RWPE1 (cell line): ENCODE measurements at regions not wholly inside any gene's neighbourhood (a gene's known extent, or its start where the extent isn't known, plus 50 kb on each side); places are given as distances from the start of the nearest gene placed in this dataset.

Experiments
- CTCF ChIA-PET: fragments of 350-600 bp; sonication (Branson Sonifier 250); formaldehyde crosslinking; extraction: SDS; loops from one replicate; lab custom pipeline; 2021; lab: Yijun Ruan, JAX
- POLR2A ChIA-PET: fragments of 400-600 bp; formaldehyde crosslinking; extraction: SDS; loops from one replicate; lab custom pipeline; 2020; ENCODE audit warnings: antibody characterized with exemption; ENCODE audit not compliant: low non-redundant PET; lab: Yijun Ruan, JAX
- DNase-seq: peaks from one replicate; pipeline ENCODE4 v3.0.0; 2012; ENCODE audit warnings: low spot score
- H3K27ac ChIP-seq: fragments of 450-650 bp; 2 replicates; pipeline ENCODE4 v1.5.1; 2017
- TF ChIP-seq, protein P1 (sequence below): fragments of 450-650 bp; conservative IDR thresholded peaks from 2 replicates; pipeline ENCODE4 v1.5.1; 2017; ENCODE audit warnings: low read depth, mild to moderate bottlenecking

DNA sequence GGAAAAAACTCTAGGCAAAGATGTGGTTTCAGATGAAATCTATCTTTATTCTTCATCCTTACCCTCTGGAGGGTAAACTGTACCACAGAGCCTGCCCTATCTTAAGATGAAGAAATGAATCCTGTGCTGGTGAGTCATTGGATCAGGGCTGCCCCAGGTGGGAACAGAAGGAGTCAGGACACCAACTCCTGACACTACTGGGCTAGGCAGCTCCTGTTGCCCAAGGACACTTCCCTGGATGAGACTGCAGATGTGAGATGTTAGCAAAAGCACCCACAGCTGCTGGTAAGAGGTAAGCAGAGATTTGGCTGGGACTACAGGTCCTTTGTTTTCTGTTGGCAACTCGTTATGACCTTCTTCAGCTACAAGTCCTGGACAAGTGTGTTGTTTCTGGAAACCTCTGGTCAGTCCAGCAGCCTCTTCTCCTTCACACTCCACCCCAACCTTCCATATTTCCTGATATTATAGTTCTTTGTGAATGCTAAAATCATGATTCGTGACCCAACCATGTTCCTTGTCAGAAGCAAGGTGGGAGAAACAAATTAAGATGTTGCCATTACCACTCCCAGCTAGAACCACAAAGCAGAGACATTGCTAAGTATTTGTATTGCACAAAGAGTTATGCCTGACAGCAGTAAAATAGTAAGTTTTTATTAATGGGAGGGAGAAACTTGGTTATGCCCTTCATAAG lies 104.2 kb upstream of the TGFBR2 start:
- no peak overlapping the region for H3K27ac ChIP-seq
- ChIA-PET POLR2A (no interaction called here), CTCF (interaction anchor here (0.5 kb wide), 1 partner anchor 263 kb away, joined by 4 read pairs; no protein-coding TSS in a partner anchor)
- TF ChIP-seq, protein P1, sequence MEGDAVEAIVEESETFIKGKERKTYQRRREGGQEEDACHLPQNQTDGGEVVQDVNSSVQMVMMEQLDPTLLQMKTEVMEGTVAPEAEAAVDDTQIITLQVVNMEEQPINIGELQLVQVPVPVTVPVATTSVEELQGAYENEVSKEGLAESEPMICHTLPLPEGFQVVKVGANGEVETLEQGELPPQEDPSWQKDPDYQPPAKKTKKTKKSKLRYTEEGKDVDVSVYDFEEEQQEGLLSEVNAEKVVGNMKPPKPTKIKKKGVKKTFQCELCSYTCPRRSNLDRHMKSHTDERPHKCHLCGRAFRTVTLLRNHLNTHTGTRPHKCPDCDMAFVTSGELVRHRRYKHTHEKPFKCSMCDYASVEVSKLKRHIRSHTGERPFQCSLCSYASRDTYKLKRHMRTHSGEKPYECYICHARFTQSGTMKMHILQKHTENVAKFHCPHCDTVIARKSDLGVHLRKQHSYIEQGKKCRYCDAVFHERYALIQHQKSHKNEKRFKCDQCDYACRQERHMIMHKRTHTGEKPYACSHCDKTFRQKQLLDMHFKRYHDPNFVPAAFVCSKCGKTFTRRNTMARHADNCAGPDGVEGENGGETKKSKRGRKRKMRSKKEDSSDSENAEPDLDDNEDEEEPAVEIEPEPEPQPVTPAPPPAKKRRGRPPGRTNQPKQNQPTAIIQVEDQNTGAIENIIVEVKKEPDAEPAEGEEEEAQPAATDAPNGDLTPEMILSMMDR, result no peak
- DNase-seq, result no peak

GRCh38 chr3:30502742-30503073 lies 103.7 kb upstream of the TGFBR2 start:
- H3K27ac ChIP-seq, result no peak overlapping the region
- CTCF ChIA-PET, result no interaction called here
- POLR2A ChIA-PET, result no interaction called here
- peak; percentile 73 for DNase-seq
- TF ChIP-seq, protein P1, result no peak

GRCh38 chr3:30503446-30503845 lies 103.0 kb upstream of the TGFBR2 start:
- TF ChIP-seq, protein P1, result no peak
- CTCF ChIA-PET, result no interaction called here
- DNase-seq, result no peak
- no peak overlapping the region for H3K27ac ChIP-seq
- POLR2A ChIA-PET, result no interaction called here

DNA sequence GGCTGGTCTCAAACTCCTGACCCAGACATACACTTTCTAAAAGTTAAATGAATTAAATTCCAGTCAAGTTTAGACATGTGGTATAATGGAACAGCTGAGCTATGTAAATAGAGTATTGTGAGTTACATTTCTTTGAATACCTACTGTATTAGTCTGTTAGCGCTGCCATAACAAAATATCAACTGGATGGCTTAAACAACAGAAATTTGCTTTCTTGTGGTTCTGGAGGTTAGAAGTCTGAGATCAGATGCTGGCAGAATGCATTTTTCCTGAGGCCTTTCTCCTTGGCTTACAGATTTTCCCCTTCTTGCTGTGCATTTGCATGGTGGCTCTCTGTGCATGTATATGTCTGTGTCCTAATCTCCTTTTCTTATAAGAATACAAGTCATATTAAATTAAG lies 101.5 kb upstream of the TGFBR2 start:
- no peak for DNase-seq
- H3K27ac ChIP-seq, result no peak overlapping the region
- POLR2A ChIA-PET, result no interaction called here
- TF ChIP-seq, protein P1, result no peak
- CTCF ChIA-PET, result no interaction called here

GRCh38 chr3:30505866-30506520 lies 100.4 kb upstream of the TGFBR2 start:
- H3K27ac ChIP-seq, result no peak overlapping the region
- no peak for DNase-seq
- CTCF ChIA-PET, result no interaction called here
- POLR2A ChIA-PET, result no interaction called here
- TF ChIP-seq, protein P1, result no peak

DNA sequence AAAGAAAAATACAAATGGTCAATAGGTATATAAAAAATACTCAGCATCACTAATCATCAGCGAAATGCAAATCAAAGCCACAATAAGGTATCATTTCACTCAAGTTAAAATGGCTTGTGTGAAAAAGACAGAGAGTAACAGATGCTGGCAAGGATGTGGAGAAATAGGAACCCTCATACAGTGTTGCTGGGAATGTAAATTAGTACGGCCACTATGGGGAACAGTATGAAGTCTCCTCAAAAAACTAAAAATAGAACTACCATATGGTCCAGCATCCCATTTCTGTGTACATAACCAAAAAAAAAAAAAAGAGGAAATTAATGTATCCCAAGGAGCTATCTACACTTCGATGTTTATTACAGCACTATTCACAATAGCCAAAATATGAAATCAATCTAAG lies 98.1 kb upstream of the TGFBR2 start:
- no peak for DNase-seq
- POLR2A ChIA-PET, result no interaction called here
- TF ChIP-seq, protein P1, result no peak
- no peak overlapping the region for H3K27ac ChIP-seq
- CTCF ChIA-PET, result no interaction called here
